Sigmoid colon (tissue), 6 donors: ENCODE measurements at regions not wholly inside any gene's neighbourhood (a gene's known extent, or its start where the extent isn't known, plus 50 kb on each side); places are given as distances from the start of the nearest gene placed in this dataset.
"Not testable (repeated sequence)": the region's sequence is repeated elsewhere in the genome, so short reads cannot be mapped to it uniquely, and the experiment has no call there.

ENCODE experiments used
- DNase-seq: peaks from one replicate; pipeline ENCODE4 v3.0.0-alpha.2; 2019
- H3K27ac ChIP-seq, 4 donors: fragments of 200-600 bp; sonication (generic); one replicate each; pipeline ENCODE4 v1.5.1; 2016 to 2019; ENCODE audit warnings: mild to moderate bottlenecking in 1 of 4
- H3K27me3 ChIP-seq, 3 donors: fragments of 200-600 bp; sonication (generic); one replicate each; pipeline ENCODE4 v1.5.1; 2019; ENCODE audit warnings: mild to moderate bottlenecking in 1 of 3
- H3K36me3 ChIP-seq, 4 donors: fragments of 200-600 bp; sonication (generic); one replicate each; pipeline ENCODE4 v1.5.1; 2016 to 2019
- H3K4me1 ChIP-seq, 4 donors: fragments of 200-600 bp; sonication (generic); one replicate each; pipeline ENCODE4 v1.5.1; 2017 to 2019
- H3K4me3 ChIP-seq, 4 donors: fragments of 200-600 bp; sonication (generic); one replicate each; pipeline ENCODE4 v1.5.1; 2017 to 2019; ENCODE audit warnings: mild to moderate bottlenecking in 2 of 4, moderate library complexity in 1 of 4
- H3K9me3 ChIP-seq, 4 donors: fragments of 200-600 bp in 3 of 4; sonication (generic) in 3 of 4; one replicate each; pipeline versions ENCODE4 v1.5.1 to v1.6.1; 2013 to 2019
- CTCF ChIP-seq, 4 experiments: fragments of 450-650 bp in 3 of 4; fragments of 200-600 bp in 1 of 4; IDR thresholded peaks; one replicate each; pipeline ENCODE4 v1.5.1; 2016 to 2019; ENCODE audit warnings: antibody characterized with exemption in 4 of 4, mild to moderate bottlenecking in 3 of 4, moderate library complexity in 2 of 4
- EP300 ChIP-seq, 4 donors: sonication (generic); formaldehyde crosslinking; IDR thresholded peaks; one replicate each; pipeline ENCODE4 v1.6.1; 2017; ENCODE audit warnings: antibody characterized with exemption in 4 of 4
- POLR2A ChIP-seq, 2 donors: fragments of 450-650 bp; IDR thresholded peaks; one replicate each; pipeline ENCODE4 v1.6.1; 2016; ENCODE audit warnings: antibody characterized with exemption in 2 of 2, mild to moderate bottlenecking in 2 of 2, moderate library complexity in 2 of 2
- POLR2AphosphoS5 ChIP-seq, 4 donors: sonication (generic); formaldehyde crosslinking; IDR thresholded peaks; one replicate each; pipeline ENCODE4 v1.6.1; 2017; ENCODE audit warnings: antibody characterized with exemption in 4 of 4
- WGBS, 2 donors: extraction: QIAGEN DNeasy Blood & Tissue Kit; methylation state at CpG; one replicate each; pipeline ENCODE4 v1.1.7; 2013; 5-methylcytosine and 5-hydroxymethylcytosine counted together
- intact Hi-C: fragments of 100-400 bp; cut with DNase I; formaldehyde crosslinking; loops from one replicate; pipeline ENCODE4 v1.15.1; 2023
- donor health status: healthy with polysubstance abuse.
- donor health status: healthy.

GRCh38 chr6:144919560-144919959, 634.4 kb downstream of the UTRN start:
- intact Hi-C loops: no loop called here
- Histone ChIP-seq H3K4me3 (no peak overlapping the region), H3K27me3 (no peaks in the 10 kb centered on the region), H3K36me3 (no peaks in the 10 kb centered on the region), H3K4me1 (no peaks in the 10 kb centered on the region), H3K9me3 (no peaks in the 10 kb centered on the region), H3K27ac (no peak overlapping the region)
- no peak for TF ChIP-seq POLR2AphosphoS5 (IDR thresholded peaks at IDR 0.05)
- TF ChIP-seq POLR2A (IDR thresholded peaks at IDR 0.05): no peak
- no peak for TF ChIP-seq CTCF (IDR thresholded peaks at IDR 0.05)
- WGBS, 2 donors: 89 to 90% methylated on average over 2 of the region's 2 CpGs
- DNase-seq: no peak

GRCh38 chr6:144920391-144920961, 635.3 kb downstream of the UTRN start:
- Histone ChIP-seq H3K4me1 (no peaks in the 10 kb centered on the region), H3K27me3 (no peaks in the 10 kb centered on the region), H3K4me3 (no peak overlapping the region), H3K9me3 (no peaks in the 10 kb centered on the region), H3K27ac (no peak overlapping the region), H3K36me3 (no peaks in the 10 kb centered on the region)
- intact Hi-C loops: no loop called here
- 89 to 94% methylated on average over 4 of the region's 4 CpGs for WGBS, 2 donors
- TF ChIP-seq POLR2A (IDR thresholded peaks at IDR 0.05) (no peak), CTCF (IDR thresholded peaks at IDR 0.05) (no peak), POLR2AphosphoS5 (IDR thresholded peaks at IDR 0.05) (no peak)
- DNase-seq: no peak

GRCh38 chr6:144921206-144921975, 636.3 kb downstream of the UTRN start:
- WGBS, 2 donors: 26 to 68% methylated on average over 6 of the region's 6 CpGs
- no peaks in the 10 kb centered on the region for H3K36me3 ChIP-seq
- TF ChIP-seq EP300 (IDR thresholded peaks at IDR 0.05): no peak
- no peak for TF ChIP-seq POLR2AphosphoS5 (IDR thresholded peaks at IDR 0.05)
- no peak for TF ChIP-seq CTCF (IDR thresholded peaks at IDR 0.05)
- TF ChIP-seq POLR2A (IDR thresholded peaks at IDR 0.05): no peak

GRCh38 chr6:144922120-144922722, 637.1 kb downstream of the UTRN start:
- Histone ChIP-seq H3K4me1 (no peaks in the 10 kb centered on the region), H3K4me3 (no peak overlapping the region), H3K27me3 (no peaks in the 10 kb centered on the region), H3K27ac (no peak overlapping the region), H3K36me3 (no peaks in the 10 kb centered on the region), H3K9me3 (no peaks in the 10 kb centered on the region)
- TF ChIP-seq CTCF (IDR thresholded peaks at IDR 0.05) (no peak), EP300 (IDR thresholded peaks at IDR 0.05) (no peak), POLR2A (IDR thresholded peaks at IDR 0.05) (no peak), POLR2AphosphoS5 (IDR thresholded peaks at IDR 0.05) (no peak)
- WGBS, 2 donors: 75 to 88% methylated on average over 3 of the region's 3 CpGs
- DNase-seq: no peak
- intact Hi-C loops: no loop called here

More at GRCh38 chr6:144921206-144921975, 636.3 kb downstream of the UTRN start:
- Histone ChIP-seq H3K4me1 (no peaks in the 10 kb centered on the region), H3K27ac (no peak overlapping the region), H3K27me3 (no peaks in the 10 kb centered on the region), H3K4me3 (no peak overlapping the region), H3K9me3 (no peaks in the 10 kb centered on the region)
- no peak for DNase-seq
- intact Hi-C loops: no loop called here

GRCh38 chr6:144922771-144923490, 637.8 kb downstream of the UTRN start:
- H3K36me3 ChIP-seq, H3K4me1 ChIP-seq, H3K9me3 ChIP-seq, H3K27ac ChIP-seq, DNase-seq, intact Hi-C loops, H3K4me3 ChIP-seq, H3K27me3 ChIP-seq: not testable (repeated sequence)
- WGBS, 2 donors: 37 to 71% methylated on average over 4 to 5 of the region's 5 CpGs

GRCh38 chr6:144923491-144923787, 638.3 kb downstream of the UTRN start:
- DNase-seq, H3K9me3 ChIP-seq, H3K4me1 ChIP-seq, intact Hi-C loops, H3K36me3 ChIP-seq, H3K27ac ChIP-seq, H3K27me3 ChIP-seq, H3K4me3 ChIP-seq: not testable (repeated sequence)
- 53 to 80% methylated on average over 4 of the region's 5 CpGs for WGBS, 2 donors
